H9 (cell line): ENCODE measurements at regions not wholly inside any gene's neighbourhood (a gene's known extent, or its start where the extent isn't known, plus 50 kb on each side); places are given as distances from the start of the nearest gene placed in this dataset.

ENCODE experiments used
- DNase-seq: peaks from one replicate; pipeline ENCODE4 v3.0.0-alpha.2; 2017
- H2AFZ ChIP-seq: one replicate; pipeline ENCODE4 v1.6.1; 2013; ENCODE audit warnings: mild to moderate bottlenecking, low read length, control low read depth, moderate library complexity
- H2AK5ac ChIP-seq: 2 replicates; pipeline ENCODE4 v1.6.1; 2013; ENCODE audit warnings: low read length, control low read depth, mixed read lengths; ENCODE audit not compliant: insufficient read length
- H2BK120ac ChIP-seq: one replicate; pipeline ENCODE4 v1.6.1; 2013; ENCODE audit warnings: low read depth, mild to moderate bottlenecking, low read length, control low read depth, inconsistent platforms; ENCODE audit not compliant: poor library complexity, severe bottlenecking
- H2BK12ac ChIP-seq: 2 replicates; pipeline ENCODE4 v1.6.1; 2013; ENCODE audit warnings: low read length, control low read depth, mixed read lengths, low read depth; ENCODE audit not compliant: insufficient read length
- H2BK15ac ChIP-seq: 2 replicates; pipeline ENCODE4 v1.6.1; 2013; ENCODE audit warnings: low read depth, low read length, control low read depth
- H2BK20ac ChIP-seq: one replicate; pipeline ENCODE4 v1.6.1; 2013; ENCODE audit warnings: low read depth, mild to moderate bottlenecking, low read length, control low read depth, inconsistent platforms; ENCODE audit not compliant: poor library complexity, severe bottlenecking
- H2BK5ac ChIP-seq: 2 replicates; pipeline ENCODE4 v1.6.1; 2013; ENCODE audit warnings: low read length, control low read depth, mixed read lengths; ENCODE audit not compliant: insufficient read length
- H3K14ac ChIP-seq: 2 replicates; pipeline ENCODE4 v1.6.1; 2013; ENCODE audit warnings: low read length, control low read depth; ENCODE audit not compliant: insufficient read depth
- H3K18ac ChIP-seq: 2 replicates; pipeline ENCODE4 v1.6.1; 2013; ENCODE audit warnings: low read depth, mild to moderate bottlenecking, mixed read lengths, low read length, control low read depth; ENCODE audit not compliant: insufficient read length
- H3K23ac ChIP-seq: 2 replicates; pipeline ENCODE4 v1.6.1; 2013; ENCODE audit warnings: low read length, control low read depth, mixed read lengths, low read depth; ENCODE audit not compliant: insufficient read length
- H3K23me2 ChIP-seq: 2 replicates; pipeline ENCODE4 v1.6.1; 2013; ENCODE audit warnings: low read depth, mild to moderate bottlenecking, mixed read lengths, low read length, control low read depth; ENCODE audit not compliant: insufficient read length, poor library complexity, severe bottlenecking
- H3K27ac ChIP-seq: 2 replicates; pipeline ENCODE4 v1.5.1; 2013; ENCODE audit warnings: low read length, control low read depth, mixed read lengths, low read depth; ENCODE audit not compliant: insufficient read length
- H3K27me3 ChIP-seq: 2 replicates; pipeline ENCODE4 v1.6.1; 2013; ENCODE audit warnings: low read length, control low read depth, inconsistent platforms; ENCODE audit not compliant: insufficient read depth
- H3K4ac ChIP-seq: 2 replicates; pipeline ENCODE4 v1.6.1; 2013; ENCODE audit warnings: low read depth, mild to moderate bottlenecking, control low read depth, inconsistent platforms, low read length, moderate library complexity
- H3K4me1 ChIP-seq: 2 replicates; pipeline ENCODE4 v1.6.1; 2013; ENCODE audit warnings: low read length, control low read depth, inconsistent platforms; ENCODE audit not compliant: insufficient read depth
- H3K4me2 ChIP-seq: 2 replicates; pipeline ENCODE4 v1.6.1; 2013; ENCODE audit warnings: low read length, control low read depth, mixed read lengths; ENCODE audit not compliant: insufficient read length, insufficient read depth
- H3K56ac ChIP-seq: 2 replicates; pipeline ENCODE4 v1.6.1; 2013; ENCODE audit warnings: low read depth, mild to moderate bottlenecking, mixed read lengths, low read length, control low read depth; ENCODE audit not compliant: insufficient read length
- H3K79me1 ChIP-seq: 2 replicates; pipeline ENCODE4 v1.6.1; 2013; ENCODE audit warnings: low read depth, mild to moderate bottlenecking, moderate library complexity, low read length, control low read depth, inconsistent platforms; ENCODE audit not compliant: insufficient read depth, poor library complexity, severe bottlenecking
- H3K79me2 ChIP-seq: 2 replicates; pipeline ENCODE4 v1.6.1; 2013; ENCODE audit warnings: low read length, control low read depth, inconsistent platforms; ENCODE audit not compliant: insufficient read depth
- H3K9ac ChIP-seq: 2 replicates; pipeline ENCODE4 v1.6.1; 2013; ENCODE audit warnings: low read length, control low read depth, mixed read lengths; ENCODE audit not compliant: insufficient read length; ENCODE audit errors: extremely low read depth
- H3K9me3 ChIP-seq: one replicate; pipeline ENCODE4 v1.6.1; 2013; ENCODE audit warnings: low read depth, low read length, inconsistent platforms; ENCODE audit not compliant: control insufficient read depth
- H3T11ph ChIP-seq: one replicate; pipeline ENCODE4 v1.6.1; 2013; ENCODE audit warnings: mild to moderate bottlenecking, low read length, control low read depth, inconsistent platforms
- H4K20me1 ChIP-seq: one replicate; pipeline ENCODE4 v1.6.1; 2013; ENCODE audit not compliant: control insufficient read depth, insufficient read length, insufficient read depth
- H4K5ac ChIP-seq: 2 replicates; pipeline ENCODE4 v1.6.1; 2013; ENCODE audit warnings: low read depth, mild to moderate bottlenecking, mixed read lengths, low read length, control low read depth; ENCODE audit not compliant: insufficient read length
- H4K8ac ChIP-seq: replicated peaks from 2 replicates; pipeline ENCODE4 v1.6.1; 2013; ENCODE audit warnings: low read length, control low read depth, mixed read lengths, low read depth; ENCODE audit not compliant: insufficient read length
- H4K91ac ChIP-seq: 2 replicates; pipeline ENCODE4 v1.6.1; 2013; ENCODE audit warnings: low read depth, mild to moderate bottlenecking, moderate library complexity, mixed read lengths, low read length, control low read depth; ENCODE audit not compliant: insufficient read length
- H3K27ac Mint-ChIP-seq, 3 experiments: 2 replicates in 2 of 3; 3 replicates in 1 of 3; pipeline ENCODE4 v1.8.0; 2020 to 2021; ENCODE audit warnings: mixed read lengths in 3 of 3, mild to moderate bottlenecking in 1 of 3, moderate library complexity in 1 of 3
- H3K27me3 Mint-ChIP-seq: 2 replicates; pipeline ENCODE4 v1.8.0; 2021; ENCODE audit warnings: low read depth, mild to moderate bottlenecking, moderate library complexity, mixed read lengths
- H3K36me3 Mint-ChIP-seq, 3 experiments: 2 replicates in 2 of 3; 3 replicates in 1 of 3; pipeline ENCODE4 v1.8.0; 2020 to 2021; ENCODE audit warnings: low read depth in 3 of 3, mixed read lengths in 3 of 3; ENCODE audit not compliant: insufficient read depth in 1 of 3
- H3K4me1 Mint-ChIP-seq, 2 experiments: 2 replicates each; pipeline ENCODE4 v1.8.0; 2020; ENCODE audit warnings: mixed read lengths in 2 of 2
- H3K4me3 Mint-ChIP-seq, 2 experiments: 2 replicates in 1 of 2; 3 replicates in 1 of 2; pipeline ENCODE4 v1.8.0; 2020 to 2021; ENCODE audit warnings: mild to moderate bottlenecking in 2 of 2, mixed read lengths in 2 of 2, moderate library complexity in 1 of 2
- H3K9me3 Mint-ChIP-seq, 2 experiments: 2 replicates in 1 of 2; 3 replicates in 1 of 2; pipeline ENCODE4 v1.8.0; 2020; ENCODE audit warnings: mild to moderate bottlenecking in 2 of 2, mixed read lengths in 2 of 2, moderate library complexity in 1 of 2
- CTCF ChIP-seq: fragments of 200-600 bp; sonication (generic); conservative IDR thresholded peaks from 3 replicates; pipeline ENCODE4 v1.8.0; 2021; ENCODE audit warnings: antibody characterized with exemption, mild to moderate bottlenecking
- WGBS: extraction: QIAGEN DNeasy Blood & Tissue Kit; methylation state at CpG from one replicate; pipeline ENCODE4 v1.1.7; 2013; ENCODE audit warnings: missing lambda C conversion rate, low lambda C conversion rate, mixed read lengths; ENCODE audit not compliant: insufficient read length; ENCODE audit errors: extremely low coverage; 5-methylcytosine and 5-hydroxymethylcytosine counted together

GRCh38 chr1:212219679-212220463 lies 65.3 kb upstream of the PPP2R5A start:
- Histone ChIP-seq H3K56ac (no peak overlapping the region), H2BK120ac (no peak overlapping the region), H3K27me3 (no peaks in the 10 kb centered on the region), H3K23me2 (no peaks in the 10 kb centered on the region), H2BK5ac (no peak overlapping the region), H3T11ph (no peak overlapping the region), H3K4me1 (no peaks in the 10 kb centered on the region), H4K5ac (no peak overlapping the region), H4K20me1 (no peaks in the 10 kb centered on the region), H4K8ac (no peak overlapping the region), H3K4ac (no peak overlapping the region), H3K14ac (no peak overlapping the region), H3K18ac (no peak overlapping the region), H2BK20ac (no peak overlapping the region), H4K91ac (no peak overlapping the region), H3K79me2 (no peaks in the 10 kb centered on the region), H3K9me3 (no peaks in the 10 kb centered on the region), H3K23ac (no peak overlapping the region), H2AFZ (no peak overlapping the region), H2AK5ac (no peak overlapping the region), H3K27ac (no peak overlapping the region), H3K9ac (no peak overlapping the region), H2BK15ac (no peak overlapping the region), H3K79me1 (no peaks in the 10 kb centered on the region), H2BK12ac (no peak overlapping the region), H3K4me2 (no peak overlapping the region)
- no peak for TF ChIP-seq CTCF
- H3K27me3 Mint-ChIP-seq, result no peaks in the 10 kb centered on the region; the same call in 1 of the 2 replicates
- no CpG with 5 or more reads among the region's 8 CpGs for WGBS
- H3K9me3 Mint-ChIP-seq, result no peaks in the 10 kb centered on the region
- H3K27ac Mint-ChIP-seq, result no peak overlapping the region; a peak in 1 of 7 replicates
- H3K36me3 Mint-ChIP-seq, result no peaks in the 10 kb centered on the region; a peak in 1 of 7 replicates
- no peak overlapping the region for H3K4me3 Mint-ChIP-seq
- peaks cover 17 to 22% of the 10 kb centered on the region in 2 experiments for H3K4me1 Mint-ChIP-seq
- no peak for DNase-seq
